H1 (cell line): ENCODE measurements at regions not wholly inside any gene's neighbourhood (a gene's known extent, or its start where the extent isn't known, plus 50 kb on each side); places are given as distances from the start of the nearest gene placed in this dataset.

Experiments used
- EZH2 ChIP-seq: fragments of 200-600 bp; sonication (generic); IDR thresholded peaks from 2 replicates; pipeline ENCODE4 v1.7.1; 2012; ENCODE audit warnings: low read depth, mild to moderate bottlenecking, moderate library complexity, low read length, inconsistent platforms; ENCODE audit not compliant: severe bottlenecking
- KDM5A ChIP-seq: fragments of 200-600 bp; IDR thresholded peaks from 2 replicates; pipeline ENCODE4 v1.7.1; 2012; ENCODE audit warnings: mild to moderate bottlenecking, low read length, inconsistent platforms, mixed read lengths
- RNF2 ChIP-seq: fragments of 200-900, 300-1000 bp; sonication (generic); IDR thresholded peaks from 2 replicates; pipeline ENCODE4 v1.7.1; 2016; ENCODE audit warnings: borderline replicate concordance, low read depth, mild to moderate bottlenecking, antibody characterized with exemption, low read length; ENCODE audit not compliant: poor library complexity, severe bottlenecking; ENCODE audit errors: missing control alignments
- TAF7 ChIP-seq: optimal IDR thresholded peaks from 2 replicates; pipeline ENCODE3; 2011; ENCODE audit warnings: low read depth, mild to moderate bottlenecking, inconsistent platforms, low read length, moderate library complexity, borderline replicate concordance

- no peak for TF ChIP-seq KDM5A
- no peak for TF ChIP-seq RNF2
- TF ChIP-seq TAF7 = no peak
- TF ChIP-seq EZH2 = no peak
Observed at GRCh38 chr7:155950898-155951553, 138.8 kb upstream of the SHH start (continued).
